Endothelial cell of umbilical vein (primary cell): ENCODE measurements at regions not wholly inside any gene's neighbourhood (a gene's known extent, or its start where the extent isn't known, plus 50 kb on each side); places are given as distances from the start of the nearest gene placed in this dataset.

ENCODE experiments used
- BruUV-seq: library from RNA; stranded (reverse); fragments of 400-500 nt; replicated peaks from 2 replicates; lab custom pipeline; 2021; lab: Mats Ljungman, UMichigan
- CTCF ChIA-PET: fragments of 300-600, 350-600 bp; sonication (Branson Sonifier 250); formaldehyde crosslinking; loops from one replicate; lab custom pipeline; 2021; ENCODE audit warnings: antibody characterized with exemption, inconsistent platforms; lab: Charles Lee
- POLR2A ChIA-PET: fragments of 300-600, 350-600 bp; sonication (Branson Sonifier 250); formaldehyde crosslinking; loops from one replicate; lab custom pipeline; 2021; ENCODE audit warnings: antibody characterized with exemption, inconsistent platforms; lab: Charles Lee
- DNase-seq: peaks from one replicate; pipeline ENCODE4 v3.0.0-alpha.2; 2011; ENCODE audit warnings: low read depth, low spot score
- FAIRE-seq: peaks from 2 replicates; lab custom pipeline; 2011; peaks lifted over from hg19 to GRCh38; lab: Jason Lieb, UNC
- H2AFZ ChIP-seq: 2 replicates; pipeline ENCODE4 v1.6.0; 2012; ENCODE audit warnings: low read depth, low read length, control low read depth, inconsistent platforms
- H3K27ac ChIP-seq: 2 replicates; pipeline ENCODE4 v1.5.1; 2011; ENCODE audit warnings: low read depth, mild to moderate bottlenecking, control low read depth, low read length, moderate library complexity; ENCODE audit not compliant: insufficient read depth
- H3K27me3 ChIP-seq, 2 experiments: 2 replicates each; pipeline versions ENCODE4 v1.6.0 to v1.6.1; 2011; ENCODE audit warnings: low read length in 2 of 2, mixed read lengths in 1 of 2; ENCODE audit not compliant: control insufficient read depth in 2 of 2, insufficient read depth in 2 of 2
- H3K36me3 ChIP-seq, 2 experiments: 2 replicates in 1 of 2; 3 replicates in 1 of 2; pipeline ENCODE4 v1.5.1; 2011; ENCODE audit warnings: low read length in 2 of 2, mild to moderate bottlenecking in 1 of 2, moderate library complexity in 1 of 2; ENCODE audit not compliant: control insufficient read depth in 2 of 2, insufficient read depth in 2 of 2; ENCODE audit errors: extremely low read depth in 1 of 2
- H3K4me1 ChIP-seq: 3 replicates; pipeline ENCODE4 v1.5.1; 2011; ENCODE audit warnings: mild to moderate bottlenecking, low read length; ENCODE audit not compliant: control insufficient read depth, insufficient read depth; ENCODE audit errors: extremely low read depth
- H3K4me2 ChIP-seq: 2 replicates; pipeline ENCODE4 v1.6.1; 2011; ENCODE audit warnings: low read length, control low read depth, mixed read lengths; ENCODE audit not compliant: insufficient read depth
- H3K4me3 ChIP-seq, 3 experiments: fragments of 200-600 bp in 1 of 3; sonication (generic), shearing (Covaris generic) in 1 of 3; replicated peaks in 1 of 3; 2 replicates each; pipeline ENCODE4 v1.5.1; 2011 to 2016; ENCODE audit warnings: control low read depth in 3 of 3, low read length in 3 of 3, mild to moderate bottlenecking in 2 of 3, inconsistent platforms in 1 of 3, low read depth in 1 of 3, moderate library complexity in 1 of 3; ENCODE audit not compliant: insufficient read depth in 1 of 3
- H3K79me2 ChIP-seq: 2 replicates; pipeline ENCODE4 v1.6.0; 2012; ENCODE audit warnings: low read length, inconsistent platforms; ENCODE audit not compliant: control insufficient read depth, insufficient read depth
- H3K9ac ChIP-seq: replicated peaks from 2 replicates; pipeline ENCODE3; 2011; ENCODE audit warnings: low read length, control low read depth; ENCODE audit not compliant: insufficient read depth; ENCODE audit errors: extremely low read depth
- H3K9me1 ChIP-seq: replicated peaks from 3 replicates; pipeline ENCODE4 v1.6.0; 2011; ENCODE audit warnings: mild to moderate bottlenecking, low read length; ENCODE audit not compliant: control insufficient read depth, insufficient read depth; ENCODE audit errors: extremely low read depth
- H3K9me3 ChIP-seq: replicated peaks from 2 replicates; pipeline ENCODE4 v1.5.1; 2012; ENCODE audit warnings: low read length, inconsistent platforms; ENCODE audit not compliant: control insufficient read depth, insufficient read depth
- H4K20me1 ChIP-seq: replicated peaks from 2 replicates; pipeline ENCODE3; 2011; ENCODE audit warnings: mild to moderate bottlenecking, low read length; ENCODE audit not compliant: control insufficient read depth, insufficient read depth; ENCODE audit errors: extremely low read depth
- EZH2 ChIP-seq: IDR thresholded peaks from 2 replicates; pipeline ENCODE4 v1.6.1; 2012; ENCODE audit warnings: borderline replicate concordance, low read depth, mild to moderate bottlenecking, moderate library complexity, low read length, inconsistent platforms; ENCODE audit not compliant: severe bottlenecking
- FOS ChIP-seq: IDR thresholded peaks from 2 replicates; pipeline ENCODE4 v1.6.1; 2011; ENCODE audit warnings: mild to moderate bottlenecking, low read length, moderate library complexity, borderline replicate concordance; ENCODE audit not compliant: insufficient read depth
- GATA2 ChIP-seq: IDR thresholded peaks from 2 replicates; pipeline ENCODE4 v1.7.0; 2011; ENCODE audit warnings: low read depth, mild to moderate bottlenecking, moderate library complexity, mixed read lengths, low read length; ENCODE audit not compliant: insufficient read length, insufficient read depth
- JUN ChIP-seq: IDR thresholded peaks from 2 replicates; pipeline ENCODE4 v1.6.1; 2011; ENCODE audit warnings: borderline replicate concordance, low read depth; ENCODE audit not compliant: insufficient read length, insufficient read depth
- MAX ChIP-seq: IDR thresholded peaks from 2 replicates; pipeline ENCODE4 v1.6.1; 2011; ENCODE audit not compliant: insufficient read depth, insufficient read length
- MYC ChIP-seq: IDR thresholded peaks from one replicate; pipeline ENCODE4 v1.6.1; 2011; ENCODE audit warnings: mild to moderate bottlenecking, low read depth, low read length
- POLR2A ChIP-seq: IDR thresholded peaks from 2 replicates; pipeline ENCODE4 v1.6.1; 2012; ENCODE audit warnings: low read depth, mild to moderate bottlenecking, control low read depth, low read length
- POLR2AphosphoS5 ChIP-seq: IDR thresholded peaks from 2 replicates; pipeline ENCODE4 v1.6.1; 2012; ENCODE audit warnings: low read depth, mild to moderate bottlenecking, control low read depth, low read length, moderate library complexity; ENCODE audit not compliant: insufficient read depth
- dilution Hi-C: fragments of 300-500 bp; cut with MboI; formaldehyde crosslinking; loops from one replicate; pipeline ENCODE4 v1.15.0; 2019; ENCODE audit warnings: low sequenced_read_pairs; ENCODE audit not compliant: extremely low pct_ligation_motif_present
- intact Hi-C: fragments of 100-400 bp; cut with micrococcal nuclease; formaldehyde crosslinking; loops from one replicate; pipeline ENCODE4 v1.10.0; 2022
- TF ChIP-seq, protein P1 (sequence below), 2 donors: IDR thresholded peaks; 1 replicate in 1 of 2; 2 replicates in 1 of 2; pipeline ENCODE4 v1.5.1; 2011; ENCODE audit warnings: low read length in 2 of 2, mild to moderate bottlenecking in 2 of 2, moderate library complexity in 2 of 2, control low read depth in 1 of 2, inconsistent platforms in 1 of 2, low read depth in 1 of 2; ENCODE audit not compliant: insufficient read depth in 1 of 2; ENCODE audit errors: extremely low read depth in 1 of 2

GRCh38 chr1:181179279-181179986 is 90.9 kb downstream of the IER5 start:
- no peak overlapping the region for H2AFZ ChIP-seq
- no peaks in the 10 kb centered on the region for H3K4me1 ChIP-seq
- no peaks in the 10 kb centered on the region for H3K9me1 ChIP-seq
- intact Hi-C loops (no loop called here), dilution Hi-C loops (no loop called here)
- H3K27ac ChIP-seq = no peak overlapping the region
- H3K79me2 ChIP-seq = no peaks in the 10 kb centered on the region
- H3K9ac ChIP-seq = no peak overlapping the region
- no peaks in the 10 kb centered on the region for H4K20me1 ChIP-seq
- CTCF ChIA-PET = no interaction called here
- no peaks in the 10 kb centered on the region for H3K36me3 ChIP-seq
- TF ChIP-seq, protein P1, sequence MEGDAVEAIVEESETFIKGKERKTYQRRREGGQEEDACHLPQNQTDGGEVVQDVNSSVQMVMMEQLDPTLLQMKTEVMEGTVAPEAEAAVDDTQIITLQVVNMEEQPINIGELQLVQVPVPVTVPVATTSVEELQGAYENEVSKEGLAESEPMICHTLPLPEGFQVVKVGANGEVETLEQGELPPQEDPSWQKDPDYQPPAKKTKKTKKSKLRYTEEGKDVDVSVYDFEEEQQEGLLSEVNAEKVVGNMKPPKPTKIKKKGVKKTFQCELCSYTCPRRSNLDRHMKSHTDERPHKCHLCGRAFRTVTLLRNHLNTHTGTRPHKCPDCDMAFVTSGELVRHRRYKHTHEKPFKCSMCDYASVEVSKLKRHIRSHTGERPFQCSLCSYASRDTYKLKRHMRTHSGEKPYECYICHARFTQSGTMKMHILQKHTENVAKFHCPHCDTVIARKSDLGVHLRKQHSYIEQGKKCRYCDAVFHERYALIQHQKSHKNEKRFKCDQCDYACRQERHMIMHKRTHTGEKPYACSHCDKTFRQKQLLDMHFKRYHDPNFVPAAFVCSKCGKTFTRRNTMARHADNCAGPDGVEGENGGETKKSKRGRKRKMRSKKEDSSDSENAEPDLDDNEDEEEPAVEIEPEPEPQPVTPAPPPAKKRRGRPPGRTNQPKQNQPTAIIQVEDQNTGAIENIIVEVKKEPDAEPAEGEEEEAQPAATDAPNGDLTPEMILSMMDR (IDR thresholded peaks at IDR 0.05; ENCODE audit: extremely low read depth in 1 of 2, insufficient read depth in 1 of 2, low read depth in 1 of 2, low read length in 2 of 2) = no peak
- TF ChIP-seq EZH2 (no peak), MAX (no peak), GATA2 (no peak), POLR2A (no peak), POLR2AphosphoS5 (no peak), FOS (no peak), MYC (no peak), JUN (no peak)
- DNase-seq (no peak), FAIRE-seq (no peak)
- H3K4me3 ChIP-seq = no peak overlapping the region
- no peaks in the 10 kb centered on the region for H3K9me3 ChIP-seq
- POLR2A ChIA-PET = no interaction called here
- no TSS peak for BruUV-seq
- no peak overlapping the region for H3K4me2 ChIP-seq
- peaks cover 8 to 13% of the 10 kb centered on the region in 2 experiments for H3K27me3 ChIP-seq
